ENCODE measurements at regions not wholly inside any gene's neighbourhood (a gene's known extent, or its start where the extent isn't known, plus 50 kb on each side); places are given as distances from the start of the nearest gene placed in this dataset.
"Not testable (repeated sequence)": the region's sequence is repeated elsewhere in the genome, so short reads cannot be mapped to it uniquely, and the experiment has no call there.

GRCh38 chr6:63053206-63053605 is 158.1 kb upstream of the FKBP1C start:
- TF ChIP-seq CTCF, POLR2A (IDR thresholded peaks at IDR 0.05): not testable (repeated sequence)
